IMR-90 (cell line): ENCODE measurements at regions not wholly inside any gene's neighbourhood (a gene's known extent, or its start where the extent isn't known, plus 50 kb on each side); places are given as distances from the start of the nearest gene placed in this dataset.

Experiments used
- ATAC-seq: fragments of 200-7000 bp; cut with Tn5 transposase; 2 replicates; pipeline ENCODE4 v1.9.1; 2020; ENCODE audit warnings: low read depth, mild to moderate bottlenecking, moderate library complexity
- BruUV-seq: library from RNA; stranded (reverse); fragments of 400-500 nt; replicated peaks from 2 replicates; lab custom pipeline; 2021; lab: Mats Ljungman, UMichigan
- CTCF ChIA-PET: fragments of 300-600 bp; formaldehyde crosslinking; extraction: SDS; loops from one replicate; lab custom pipeline; 2021; ENCODE audit warnings: antibody characterized with exemption; lab: Yijun Ruan, JAX
- POLR2A ChIA-PET: fragments of 300-600 bp; sonication (Branson Sonifier 250); formaldehyde crosslinking; loops from one replicate; lab custom pipeline; 2022; ENCODE audit warnings: antibody characterized with exemption; ENCODE audit not compliant: unreplicated experiment; lab: Charles Lee
- DNase-seq: peaks from one replicate; pipeline ENCODE4 v3.0.0; 2013
- H2AFZ ChIP-seq: replicated peaks from 2 replicates; pipeline ENCODE3; 2013; ENCODE audit warnings: low read length, mild to moderate bottlenecking; ENCODE audit not compliant: poor library complexity
- H2AK5ac ChIP-seq: 2 replicates; pipeline ENCODE4 v1.6.1; 2013; ENCODE audit warnings: low read depth, low read length, inconsistent platforms
- H2AK9ac ChIP-seq: replicated peaks from 2 replicates; pipeline ENCODE3; 2013; ENCODE audit warnings: mild to moderate bottlenecking, low read depth, low read length, moderate library complexity; ENCODE audit not compliant: poor library complexity
- H2BK120ac ChIP-seq: 2 replicates; pipeline ENCODE4 v1.6.1; 2013; ENCODE audit warnings: low read depth, low read length, inconsistent platforms
- H2BK15ac ChIP-seq: 3 replicates; pipeline ENCODE4 v1.6.1; 2013; ENCODE audit warnings: low read depth, low read length, inconsistent platforms
- H2BK20ac ChIP-seq: 2 replicates; pipeline ENCODE4 v1.6.1; 2013; ENCODE audit warnings: low read depth, mild to moderate bottlenecking, inconsistent platforms, low read length, moderate library complexity
- H2BK5ac ChIP-seq: 2 replicates; pipeline ENCODE4 v1.6.1; 2013; ENCODE audit warnings: mild to moderate bottlenecking, low read depth, low read length, inconsistent platforms; ENCODE audit not compliant: poor library complexity, severe bottlenecking
- H3K14ac ChIP-seq: replicated peaks from 2 replicates; pipeline ENCODE4 v1.6.1; 2013; ENCODE audit warnings: low read depth, low read length, inconsistent platforms
- H3K18ac ChIP-seq: 2 replicates; pipeline ENCODE4 v1.6.1; 2013; ENCODE audit warnings: low read depth, low read length, control low read depth
- H3K23ac ChIP-seq: 2 replicates; pipeline ENCODE4 v1.6.1; 2013; ENCODE audit warnings: low read depth, low read length, inconsistent platforms
- H3K27ac ChIP-seq: 2 replicates; pipeline ENCODE4 v1.5.1; 2013; ENCODE audit warnings: mild to moderate bottlenecking, control low read depth, low read length; ENCODE audit not compliant: insufficient read depth
- H3K27me3 ChIP-seq: 2 replicates; pipeline ENCODE4 v1.6.1; 2013; ENCODE audit warnings: low read length; ENCODE audit not compliant: control insufficient read depth, insufficient read depth
- H3K36me3 ChIP-seq: 2 replicates; pipeline ENCODE4 v1.6.1; 2013; ENCODE audit warnings: low read length, mixed read lengths; ENCODE audit not compliant: control insufficient read depth, insufficient read depth
- H3K4ac ChIP-seq: 2 replicates; pipeline ENCODE4 v1.6.1; 2013; ENCODE audit warnings: low read depth, low read length, inconsistent platforms
- H3K4me1 ChIP-seq: 2 replicates; pipeline ENCODE4 v1.6.1; 2013; ENCODE audit warnings: low read length, mixed read lengths; ENCODE audit not compliant: control insufficient read depth, insufficient read depth
- H3K4me2 ChIP-seq: 2 replicates; pipeline ENCODE4 v1.6.1; 2013; ENCODE audit warnings: low read depth, mild to moderate bottlenecking, control low read depth, low read length, moderate library complexity
- H3K4me3 ChIP-seq: 2 replicates; pipeline ENCODE4 v1.5.1; 2013; ENCODE audit warnings: low read depth, mild to moderate bottlenecking, control low read depth, low read length, moderate library complexity; ENCODE audit not compliant: insufficient read depth
- H3K56ac ChIP-seq: 2 replicates; pipeline ENCODE4 v1.6.1; 2013; ENCODE audit warnings: low read length, inconsistent platforms; ENCODE audit not compliant: insufficient read depth; ENCODE audit errors: extremely low read depth
- H3K79me1 ChIP-seq, 2 experiments: 2 replicates each; pipeline ENCODE4 v1.6.1; 2013; ENCODE audit warnings: low read length in 2 of 2, inconsistent platforms in 1 of 2, low read depth in 1 of 2
- H3K9ac ChIP-seq: 2 replicates; pipeline ENCODE4 v1.6.1; 2013; ENCODE audit warnings: low read depth, low read length, control low read depth
- H3K9me1 ChIP-seq: 2 replicates; pipeline ENCODE4 v1.6.1; 2013; ENCODE audit warnings: low read length, inconsistent platforms; ENCODE audit not compliant: insufficient read depth
- H3K9me3 ChIP-seq: 2 replicates; pipeline ENCODE4 v1.6.1; 2013; ENCODE audit warnings: low read length; ENCODE audit not compliant: control insufficient read depth, insufficient read depth
- H4K20me1 ChIP-seq: 2 replicates; pipeline ENCODE4 v1.6.1; 2013; ENCODE audit warnings: low read length, inconsistent platforms; ENCODE audit not compliant: insufficient read depth
- H4K5ac ChIP-seq: 2 replicates; pipeline ENCODE4 v1.6.1; 2013; ENCODE audit warnings: mild to moderate bottlenecking, low read depth, low read length, control low read depth
- H4K8ac ChIP-seq, 2 experiments: 2 replicates each; pipeline ENCODE4 v1.6.1; 2013; ENCODE audit warnings: low read depth in 2 of 2, low read length in 2 of 2, control low read depth in 1 of 2, inconsistent platforms in 1 of 2
- H4K91ac ChIP-seq: 2 replicates; pipeline ENCODE4 v1.6.1; 2013; ENCODE audit warnings: low read depth, low read length, inconsistent platforms; ENCODE audit not compliant: insufficient read depth
- CHD1 ChIP-seq: IDR thresholded peaks from 2 replicates; pipeline ENCODE4 v1.6.1; 2012; ENCODE audit warnings: low read depth, low read length, improper control_type of control experiment
- FOS ChIP-seq: fragments of 150-350 bp; IDR thresholded peaks from 2 replicates; pipeline ENCODE4 v1.6.1; 2016; ENCODE audit warnings: low read depth, low read length
- MAFK ChIP-seq: IDR thresholded peaks from 2 replicates; pipeline ENCODE4 v1.6.1; 2012; ENCODE audit warnings: low read depth, low read length, improper control_type of control experiment
- MAZ ChIP-seq: IDR thresholded peaks from 2 replicates; pipeline ENCODE4 v1.6.1; 2012; ENCODE audit warnings: low read depth, mild to moderate bottlenecking, low read length, improper control_type of control experiment, moderate library complexity, borderline replicate concordance
- MXI1 ChIP-seq: IDR thresholded peaks from 2 replicates; pipeline ENCODE4 v1.6.1; 2012; ENCODE audit warnings: low read depth, mild to moderate bottlenecking, low read length, moderate library complexity, borderline replicate concordance
- RAD21 ChIP-seq: IDR thresholded peaks from 2 replicates; pipeline ENCODE4 v1.6.1; 2012; ENCODE audit warnings: low read length, improper control_type of control experiment
- SMC3 ChIP-seq: fragments of 150-350 bp; IDR thresholded peaks from 2 replicates; pipeline ENCODE4 v1.6.1; 2016; ENCODE audit warnings: low read depth, mild to moderate bottlenecking, antibody characterized with exemption, low read length, moderate library complexity
- dilution Hi-C: fragments of 300-500 bp; cut with HindIII; formaldehyde crosslinking; loops from one replicate; pipeline ENCODE4 v1.14.3; 2018; ENCODE audit warnings: low sequenced_read_pairs; ENCODE audit not compliant: unreplicated experiment
- in situ Hi-C: fragments of 300-500 bp; cut with MboI; formaldehyde crosslinking; loops from 3 replicates; pipeline ENCODE4 v1.14.3; 2019; ENCODE audit warnings: low sequenced_read_pairs, inconsistent platforms, mixed read lengths
- intact Hi-C: fragments of 100-400 bp; cut with micrococcal nuclease; formaldehyde crosslinking; loops from 2 replicates; pipeline ENCODE4 v1.10.0; 2022
- TF ChIP-seq, protein P1 (sequence below): conservative IDR thresholded peaks from 2 replicates; pipeline ENCODE4 v1.5.1; 2012; ENCODE audit warnings: mild to moderate bottlenecking, low read depth, low read length, improper control_type of control experiment

DNA sequence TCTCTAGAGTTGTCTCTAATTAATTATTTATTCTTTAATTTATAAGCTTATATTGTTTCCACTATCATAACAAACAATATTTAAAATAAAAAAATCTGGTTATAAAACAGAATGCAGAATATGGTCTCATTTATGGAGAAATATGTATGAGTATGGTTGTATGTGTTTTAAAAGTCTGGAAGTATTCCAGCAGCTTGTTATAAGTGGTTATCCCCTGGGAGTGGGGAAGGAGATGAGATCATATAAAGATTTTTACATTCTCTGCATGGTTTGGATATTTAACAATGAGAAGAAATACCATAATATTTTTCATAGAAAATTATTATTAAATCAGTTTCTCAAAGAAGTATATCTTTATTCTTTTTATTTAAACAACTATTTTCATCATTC, 135.4 kb upstream of the MB21D2 start:
- no peaks in the 10 kb centered on the region for H3K9me3 ChIP-seq
- no peaks in the 10 kb centered on the region for H3K36me3 ChIP-seq
- BruUV-seq, result no TSS peak
- no peak overlapping the region for H2AFZ ChIP-seq
- intact Hi-C loops (no loop called here), dilution Hi-C loops (no loop called here), in situ Hi-C loops (no loop called here)
- H3K4ac ChIP-seq, result no peak overlapping the region
- no peak for DNase-seq
- no peak overlapping the region for H2BK120ac ChIP-seq
- no peak overlapping the region for H2AK5ac ChIP-seq
- H3K9ac ChIP-seq, result no peak overlapping the region
- H3K27me3 ChIP-seq, result 0 out of 2 replicates have a peak, but pooled peaks cover 2% of the 10 kb centered on the region
- H3K4me3 ChIP-seq, result no peak overlapping the region
- no peak overlapping the region for H2AK9ac ChIP-seq
- H3K14ac ChIP-seq, result no peak overlapping the region
- H2BK5ac ChIP-seq, result no peak overlapping the region
- no peak overlapping the region for H2BK15ac ChIP-seq
- ChIA-PET CTCF (no interaction called here), POLR2A (no interaction called here)
- no peak overlapping the region for H4K5ac ChIP-seq
- H3K18ac ChIP-seq, result no peak overlapping the region
- no peak overlapping the region for H2BK20ac ChIP-seq
- TF ChIP-seq, protein P1, sequence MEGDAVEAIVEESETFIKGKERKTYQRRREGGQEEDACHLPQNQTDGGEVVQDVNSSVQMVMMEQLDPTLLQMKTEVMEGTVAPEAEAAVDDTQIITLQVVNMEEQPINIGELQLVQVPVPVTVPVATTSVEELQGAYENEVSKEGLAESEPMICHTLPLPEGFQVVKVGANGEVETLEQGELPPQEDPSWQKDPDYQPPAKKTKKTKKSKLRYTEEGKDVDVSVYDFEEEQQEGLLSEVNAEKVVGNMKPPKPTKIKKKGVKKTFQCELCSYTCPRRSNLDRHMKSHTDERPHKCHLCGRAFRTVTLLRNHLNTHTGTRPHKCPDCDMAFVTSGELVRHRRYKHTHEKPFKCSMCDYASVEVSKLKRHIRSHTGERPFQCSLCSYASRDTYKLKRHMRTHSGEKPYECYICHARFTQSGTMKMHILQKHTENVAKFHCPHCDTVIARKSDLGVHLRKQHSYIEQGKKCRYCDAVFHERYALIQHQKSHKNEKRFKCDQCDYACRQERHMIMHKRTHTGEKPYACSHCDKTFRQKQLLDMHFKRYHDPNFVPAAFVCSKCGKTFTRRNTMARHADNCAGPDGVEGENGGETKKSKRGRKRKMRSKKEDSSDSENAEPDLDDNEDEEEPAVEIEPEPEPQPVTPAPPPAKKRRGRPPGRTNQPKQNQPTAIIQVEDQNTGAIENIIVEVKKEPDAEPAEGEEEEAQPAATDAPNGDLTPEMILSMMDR, result no peak
- TF ChIP-seq CHD1, result no peak
- TF ChIP-seq MXI1, result no peak
- TF ChIP-seq MAFK, result no peak
- TF ChIP-seq SMC3, result no peak
- no peak for TF ChIP-seq FOS
- TF ChIP-seq MAZ, result no peak
- no peak for TF ChIP-seq RAD21
- H3K23ac ChIP-seq, result no peak overlapping the region
- H3K9me1 ChIP-seq, result no peaks in the 10 kb centered on the region
- no peak overlapping the region for H4K8ac ChIP-seq
- no peaks in the 10 kb centered on the region for H3K79me1 ChIP-seq
- no peaks in the 10 kb centered on the region for H4K20me1 ChIP-seq
- no peak overlapping the region for H3K27ac ChIP-seq
- no peak overlapping the region for H3K4me2 ChIP-seq
- ATAC-seq, result no peak
- no peak overlapping the region for H4K91ac ChIP-seq
- H3K56ac ChIP-seq, result no peak overlapping the region
- no peaks in the 10 kb centered on the region for H3K4me1 ChIP-seq
